HG03460 (cell line): ENCODE measurements at regions not wholly inside any gene's neighbourhood (a gene's known extent, or its start where the extent isn't known, plus 50 kb on each side); places are given as distances from the start of the nearest gene placed in this dataset.

Experiments
- ATAC-seq: cut with Tn5 transposase; IDR thresholded peaks from one replicate; pipeline ENCODE4 v1.9.1; 2021; ENCODE audit not compliant: unreplicated experiment

GRCh38 chr3:178483704-178484103 is 52.5 kb upstream of the KCNMB2 start:
- ATAC-seq: no peak

GRCh38 chr3:178485756-178486155 is 50.5 kb upstream of the KCNMB2 start:
- ATAC-seq: no peak
